Subcutaneous abdominal adipose tissue (tissue), 5 donors: ENCODE measurements at regions not wholly inside any gene's neighbourhood (a gene's known extent, or its start where the extent isn't known, plus 50 kb on each side); places are given as distances from the start of the nearest gene placed in this dataset.

ENCODE experiments used
- H3K27ac ChIP-seq: one replicate; pipeline ENCODE4 v1.7.0; 2013; ENCODE audit warnings: low read depth, mild to moderate bottlenecking, inconsistent platforms, low read length, moderate library complexity
- H3K27me3 ChIP-seq, 5 donors: one replicate each; pipeline ENCODE4 v1.7.0; 2013; ENCODE audit warnings: low read length in 5 of 5, inconsistent platforms in 1 of 5; ENCODE audit not compliant: control insufficient read depth in 5 of 5, insufficient read depth in 4 of 5
- H3K36me3 ChIP-seq, 5 donors: one replicate each; pipeline ENCODE4 v1.7.0; 2013; ENCODE audit warnings: low read length in 5 of 5; ENCODE audit not compliant: control insufficient read depth in 5 of 5, insufficient read depth in 5 of 5
- H3K4me1 ChIP-seq, 5 donors: one replicate each; pipeline ENCODE4 v1.7.0; 2013; ENCODE audit warnings: low read length in 5 of 5, mild to moderate bottlenecking in 3 of 5, moderate library complexity in 1 of 5; ENCODE audit not compliant: control insufficient read depth in 5 of 5, insufficient read depth in 5 of 5
- H3K4me3 ChIP-seq, 5 donors: one replicate each; pipeline ENCODE4 v1.7.0; 2013; ENCODE audit warnings: low read length in 5 of 5, low read depth in 1 of 5
- H3K9ac ChIP-seq, 5 donors: one replicate each; pipeline ENCODE4 v1.7.0; 2013; ENCODE audit warnings: low read length in 5 of 5, mild to moderate bottlenecking in 4 of 5, moderate library complexity in 3 of 5
- H3K9me3 ChIP-seq, 5 donors: one replicate each; pipeline ENCODE4 v1.7.0; 2013; ENCODE audit warnings: low read length in 5 of 5; ENCODE audit not compliant: control insufficient read depth in 5 of 5
- donor health status: healthy.
- donor health status: healthy.
- donor health status: healthy.
- donor health status: healthy.
- donor health status: healthy.

DNA sequence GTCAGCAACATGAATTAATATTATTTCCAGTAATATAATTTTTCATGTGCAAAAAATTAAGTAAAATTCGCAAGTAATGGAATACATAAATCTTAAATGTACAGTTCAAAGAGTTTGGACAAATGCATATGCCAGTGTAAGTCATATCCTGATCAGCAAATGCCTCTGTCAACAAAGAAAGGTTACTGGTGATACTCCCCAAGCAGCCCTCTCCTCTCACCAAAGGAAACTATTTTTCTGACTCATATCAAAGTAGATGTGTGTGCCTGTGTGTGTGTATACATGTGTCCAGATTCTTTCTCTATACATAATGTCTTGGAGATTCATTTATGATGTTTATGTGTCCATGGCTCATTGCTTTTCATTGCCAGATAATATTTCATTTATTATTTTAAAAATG is 1035.0 kb downstream of the SLC16A7 start:
- Histone ChIP-seq H3K27ac (no peak overlapping the region), H3K9ac (no peak overlapping the region), H3K9me3 (no peaks in the 10 kb centered on the region), H3K4me1 (no peaks in the 10 kb centered on the region), H3K27me3 (no peaks in the 10 kb centered on the region), H3K4me3 (no peak overlapping the region), H3K36me3 (no peaks in the 10 kb centered on the region)

DNA sequence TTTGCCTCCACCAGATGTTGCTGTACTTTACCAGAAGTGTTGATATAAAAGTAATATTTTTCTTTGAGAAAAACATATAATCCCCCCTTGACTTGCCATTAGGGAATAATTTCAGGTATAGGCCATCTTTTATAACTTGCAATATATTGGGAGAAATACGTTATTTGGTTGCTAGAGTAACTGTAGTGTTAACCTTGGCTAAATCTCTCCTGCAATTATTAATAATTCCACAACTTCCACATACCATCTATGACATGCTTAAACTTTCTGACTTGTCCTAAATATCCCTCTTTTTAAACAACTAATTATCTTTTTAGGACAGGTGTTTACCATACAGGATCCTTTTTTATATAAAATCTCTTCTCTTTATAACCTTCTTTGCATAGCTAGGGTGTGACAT is 1048.2 kb downstream of the SLC16A7 start:
- H3K27me3 ChIP-seq = no peaks in the 10 kb centered on the region
- H3K9ac ChIP-seq = no peak overlapping the region
- H3K4me1 ChIP-seq = no peaks in the 10 kb centered on the region

DNA sequence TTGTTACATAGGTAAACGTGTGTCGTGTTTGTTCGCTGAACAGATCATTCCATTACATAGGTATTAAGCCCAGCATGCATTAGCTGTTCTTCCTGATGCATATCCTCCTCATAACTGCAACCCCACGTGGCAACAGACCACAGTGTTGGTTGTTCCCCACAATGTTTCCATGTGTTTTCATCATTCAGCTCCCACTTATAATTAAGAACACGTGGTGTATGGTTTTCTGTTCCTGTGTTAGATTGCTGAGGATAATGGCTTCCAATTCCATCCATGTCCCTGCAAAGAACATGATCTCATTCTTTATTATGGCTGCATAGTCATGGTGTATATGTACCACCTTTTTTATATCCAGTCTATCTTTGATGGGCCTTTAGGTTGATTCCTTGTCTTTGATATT is 1071.1 kb downstream of the SLC16A7 start:
- no peaks in the 10 kb centered on the region for H3K27me3 ChIP-seq
- no peak overlapping the region for H3K9ac ChIP-seq
- H3K36me3 ChIP-seq = no peaks in the 10 kb centered on the region
- no peak overlapping the region for H3K4me3 ChIP-seq
- H3K9me3 ChIP-seq = no peaks in the 10 kb centered on the region
- H3K27ac ChIP-seq = no peak overlapping the region
- no peaks in the 10 kb centered on the region for H3K4me1 ChIP-seq

More for the DNA sequence above, 1048.2 kb downstream of the SLC16A7 start:
- H3K4me3 ChIP-seq = no peak overlapping the region
- H3K27ac ChIP-seq = no peak overlapping the region
- peaks cover 0 to 35% (median 18%) of the 10 kb centered on the region in 5 donors for H3K9me3 ChIP-seq
- no peaks in the 10 kb centered on the region for H3K36me3 ChIP-seq

DNA sequence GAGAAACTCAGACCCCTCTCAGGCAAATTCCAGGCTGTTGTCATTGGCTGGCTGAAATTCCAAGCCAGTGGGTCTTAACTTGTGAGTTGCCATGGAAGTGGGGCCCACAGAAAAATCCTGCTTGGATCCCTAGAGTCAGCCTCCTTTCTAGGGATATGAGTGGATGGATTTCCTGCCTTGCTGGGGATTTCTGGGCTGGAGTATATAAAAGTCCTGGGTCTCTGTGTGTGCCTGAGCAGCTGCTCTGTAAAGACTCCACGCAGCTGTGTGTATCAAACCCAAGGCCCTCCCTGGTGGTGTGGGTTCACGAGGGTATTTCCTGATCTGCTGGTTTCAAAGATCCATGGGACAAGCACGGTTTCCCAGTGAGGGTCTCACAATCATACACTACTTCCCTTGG is 1077.1 kb downstream of the SLC16A7 start:
- no peaks in the 10 kb centered on the region for H3K36me3 ChIP-seq
- no peak overlapping the region for H3K4me3 ChIP-seq
- no peak overlapping the region for H3K9ac ChIP-seq
- H3K9me3 ChIP-seq = peaks cover 0 to 5% (median 0%) of the 10 kb centered on the region in 5 donors
- H3K27me3 ChIP-seq = no peaks in the 10 kb centered on the region
- H3K4me1 ChIP-seq = no peaks in the 10 kb centered on the region
- H3K27ac ChIP-seq = no peak overlapping the region

DNA sequence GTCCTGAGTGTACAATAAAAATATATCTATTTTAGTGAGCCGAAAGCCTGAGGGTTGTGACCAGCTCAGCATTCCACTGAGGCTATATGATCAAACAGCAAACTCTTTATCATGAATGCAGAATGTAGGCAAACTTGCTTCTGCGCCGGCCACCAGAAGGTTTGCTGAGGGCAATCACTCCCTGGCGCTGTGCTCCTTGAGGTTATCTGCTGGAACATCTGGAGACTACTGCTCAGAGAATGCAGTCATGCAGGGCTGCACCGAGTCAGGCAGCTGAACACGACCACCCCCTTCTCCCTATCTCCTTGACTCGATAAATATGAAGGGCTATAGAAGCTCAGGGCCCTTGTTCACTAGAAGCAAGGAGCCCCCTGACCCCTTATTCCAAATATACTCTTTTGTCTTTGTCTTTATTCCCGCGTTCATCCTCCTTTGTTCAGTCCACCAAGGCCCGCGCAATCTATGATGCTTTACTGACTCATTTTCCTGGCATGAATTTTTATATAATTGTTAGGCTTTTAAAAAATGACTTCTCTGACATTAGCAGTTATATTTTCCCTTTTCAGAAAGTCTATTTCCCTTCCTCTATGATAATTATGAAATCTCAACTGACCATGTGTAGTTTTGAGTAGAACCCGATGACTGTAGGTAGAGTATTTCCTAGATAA is 1089.3 kb downstream of the SLC16A7 start:
- Histone ChIP-seq H3K4me1 (no peaks in the 10 kb centered on the region), H3K27ac (no peak overlapping the region), H3K27me3 (no peaks in the 10 kb centered on the region), H3K4me3 (no peak overlapping the region), H3K9ac (no peak overlapping the region), H3K36me3 (no peaks in the 10 kb centered on the region), H3K9me3 (peaks cover 0 to 7% (median 0%) of the 10 kb centered on the region in 5 donors)

DNA sequence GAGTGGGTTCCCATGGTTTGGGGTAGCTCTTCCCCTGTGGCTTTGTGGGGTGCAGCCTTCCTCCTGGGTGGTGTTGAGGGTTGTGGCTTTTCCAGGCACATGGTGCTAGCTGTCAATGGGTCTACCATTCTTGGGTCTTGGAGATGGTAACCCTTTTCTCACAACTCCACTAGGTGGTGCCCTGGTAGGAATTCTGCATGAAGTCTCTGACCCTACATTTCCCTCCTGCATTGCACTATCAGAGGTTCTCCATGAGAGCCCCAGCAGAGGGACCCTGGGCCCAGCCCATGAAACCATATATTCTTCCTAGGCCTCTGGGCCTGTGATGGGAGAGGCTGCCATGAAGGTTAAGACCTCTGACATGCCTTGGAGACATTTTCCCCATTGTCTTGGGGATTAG is 1093.3 kb downstream of the SLC16A7 start:
- Histone ChIP-seq H3K9me3 (peaks cover 0 to 7% (median 0%) of the 10 kb centered on the region in 5 donors), H3K4me3 (no peak overlapping the region), H3K4me1 (no peaks in the 10 kb centered on the region), H3K9ac (no peak overlapping the region), H3K27me3 (no peaks in the 10 kb centered on the region), H3K36me3 (no peaks in the 10 kb centered on the region), H3K27ac (no peak overlapping the region)

DNA sequence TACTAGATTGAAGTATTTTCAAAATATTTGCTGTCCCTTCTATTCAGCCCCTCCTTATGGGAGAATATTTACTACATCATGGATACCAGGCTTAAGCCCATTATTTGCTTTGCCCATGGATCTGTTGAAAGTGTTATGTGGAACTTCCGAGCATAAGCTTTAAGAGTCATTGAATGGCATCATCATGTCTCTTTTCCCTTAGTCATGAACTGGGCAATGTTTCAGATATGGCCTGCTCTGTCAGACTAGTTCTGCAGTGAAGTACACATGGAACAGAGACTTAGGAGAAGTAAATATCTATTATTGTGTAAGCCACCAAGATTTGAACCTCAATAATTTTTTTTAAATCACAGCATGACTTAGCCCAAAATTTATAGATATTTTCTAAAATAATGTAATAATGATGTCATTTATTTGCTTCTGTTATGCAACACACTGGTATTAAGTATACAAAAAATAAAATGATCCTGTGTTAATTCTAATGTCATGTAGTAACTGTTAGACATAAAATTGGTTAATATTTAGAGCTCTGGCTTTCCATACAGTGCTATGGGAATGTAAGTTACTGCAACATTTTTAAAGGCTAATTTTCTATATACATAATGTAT is 1097.3 kb downstream of the SLC16A7 start:
- H3K9me3 ChIP-seq = peaks cover 0 to 7% (median 0%) of the 10 kb centered on the region in 5 donors
- no peak overlapping the region for H3K27ac ChIP-seq
- H3K36me3 ChIP-seq = no peaks in the 10 kb centered on the region
- no peak overlapping the region for H3K9ac ChIP-seq
- H3K4me3 ChIP-seq = no peak overlapping the region
- no peaks in the 10 kb centered on the region for H3K4me1 ChIP-seq
- H3K27me3 ChIP-seq = no peaks in the 10 kb centered on the region

DNA sequence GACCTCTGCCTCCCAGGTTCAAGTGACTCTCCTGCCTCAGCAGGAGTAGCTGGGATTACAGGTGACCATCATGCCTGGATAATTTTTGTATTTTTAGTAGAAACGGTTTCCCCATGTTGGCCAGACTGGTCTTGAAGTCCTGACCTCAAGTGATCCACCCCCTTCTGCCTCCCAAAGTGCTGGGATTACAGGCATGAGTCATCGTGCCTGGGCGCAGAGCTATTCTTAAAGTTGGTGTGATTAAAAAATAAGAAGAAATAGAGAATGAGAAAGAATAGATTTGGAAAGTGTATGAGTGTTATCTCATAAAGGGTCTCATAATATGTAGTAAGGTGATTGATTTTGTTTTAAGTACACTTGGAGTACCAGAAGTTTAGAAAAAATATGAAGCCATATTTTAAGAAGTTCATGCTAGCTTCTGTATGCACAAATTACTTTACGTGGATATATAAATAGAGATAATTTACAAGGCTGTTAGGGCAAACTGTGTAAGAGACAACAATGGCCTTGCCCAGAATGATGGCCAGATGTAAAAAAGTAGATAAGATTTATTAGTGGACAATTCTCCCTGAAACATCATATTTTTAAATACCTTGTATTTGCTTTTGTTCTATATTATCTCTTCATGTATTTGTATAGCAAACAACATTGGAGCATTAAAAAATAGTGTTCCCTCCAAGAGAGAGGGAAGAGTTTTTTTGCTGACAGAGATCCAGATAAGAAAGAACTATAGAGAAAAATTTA is 1108.5 kb downstream of the SLC16A7 start:
- Histone ChIP-seq H3K27ac (no peak overlapping the region), H3K36me3 (no peaks in the 10 kb centered on the region), H3K27me3 (no peaks in the 10 kb centered on the region), H3K9ac (no peak overlapping the region), H3K9me3 (no peaks in the 10 kb centered on the region), H3K4me3 (no peak overlapping the region), H3K4me1 (no peaks in the 10 kb centered on the region)

DNA sequence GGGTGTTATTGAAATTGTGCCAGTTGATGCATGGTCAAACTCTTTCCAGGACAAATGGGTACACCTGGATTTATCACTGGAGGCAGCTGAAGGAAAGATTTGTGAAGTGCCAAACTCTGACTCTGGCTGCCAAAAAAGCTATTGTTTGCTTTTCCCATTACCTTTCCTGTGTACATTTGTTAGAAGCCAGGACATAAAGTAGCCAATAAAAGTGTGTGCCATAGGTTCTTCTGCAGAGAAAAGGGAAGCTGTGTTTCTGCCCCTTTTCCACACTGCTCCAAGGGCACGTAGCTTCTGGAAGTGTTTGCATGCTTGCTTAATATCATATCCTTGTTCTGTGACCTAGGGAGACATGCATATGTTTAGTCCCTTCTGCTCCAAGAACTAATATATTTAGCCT is 1114.4 kb downstream of the SLC16A7 start:
- H3K4me3 ChIP-seq = no peak overlapping the region
- H3K9me3 ChIP-seq = peaks cover 0 to 4% (median 0%) of the 10 kb centered on the region in 5 donors
- H3K9ac ChIP-seq = no peak overlapping the region
- no peaks in the 10 kb centered on the region for H3K4me1 ChIP-seq
- H3K36me3 ChIP-seq = no peaks in the 10 kb centered on the region
- no peaks in the 10 kb centered on the region for H3K27me3 ChIP-seq
- H3K27ac ChIP-seq = no peak overlapping the region
